ENCODE measurements at regions not wholly inside any gene's neighbourhood (a gene's known extent, or its start where the extent isn't known, plus 50 kb on each side); places are given as distances from the start of the nearest gene placed in this dataset.

DNA sequence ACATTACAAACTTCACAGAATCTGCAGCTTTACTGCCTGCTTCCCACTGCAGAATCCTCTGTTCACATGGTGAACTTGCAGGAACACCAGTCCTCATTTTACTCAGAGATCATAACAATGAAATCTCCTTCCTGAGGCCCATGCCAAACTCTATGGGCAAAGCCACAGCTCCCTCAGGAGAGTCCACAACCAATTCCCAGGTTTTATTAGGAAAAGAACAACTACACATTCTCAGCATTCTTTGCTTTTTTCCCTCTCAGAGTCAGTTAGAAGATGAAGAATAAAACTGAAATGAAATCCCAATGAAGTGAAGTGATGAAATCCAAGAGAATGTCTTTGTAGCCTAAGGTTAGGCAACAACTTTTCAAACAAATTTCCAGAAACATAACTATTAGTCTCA is 233.7 kb downstream of the DSEL start:
- DNase-seq = no peak

DNA sequence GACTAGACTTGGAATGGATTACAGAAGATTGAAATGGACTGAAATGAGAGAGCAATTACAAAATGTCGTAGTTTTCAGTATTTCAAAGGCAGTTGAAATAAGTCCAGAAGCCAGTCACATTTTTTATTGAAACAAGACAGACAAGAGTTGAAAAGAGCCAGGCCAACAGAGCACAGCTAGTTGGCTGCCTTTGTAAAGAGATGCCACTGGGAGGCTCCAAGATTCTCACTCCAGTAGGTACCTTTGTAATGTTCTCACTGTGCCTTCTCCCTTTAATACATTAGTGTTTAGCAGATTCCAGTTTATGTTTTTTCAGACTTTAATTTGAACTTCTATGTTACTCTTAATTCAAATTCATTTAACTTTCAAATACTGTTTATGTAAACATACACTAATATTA is 234.8 kb downstream of the DSEL start:
- DNase-seq = no peak

DNA sequence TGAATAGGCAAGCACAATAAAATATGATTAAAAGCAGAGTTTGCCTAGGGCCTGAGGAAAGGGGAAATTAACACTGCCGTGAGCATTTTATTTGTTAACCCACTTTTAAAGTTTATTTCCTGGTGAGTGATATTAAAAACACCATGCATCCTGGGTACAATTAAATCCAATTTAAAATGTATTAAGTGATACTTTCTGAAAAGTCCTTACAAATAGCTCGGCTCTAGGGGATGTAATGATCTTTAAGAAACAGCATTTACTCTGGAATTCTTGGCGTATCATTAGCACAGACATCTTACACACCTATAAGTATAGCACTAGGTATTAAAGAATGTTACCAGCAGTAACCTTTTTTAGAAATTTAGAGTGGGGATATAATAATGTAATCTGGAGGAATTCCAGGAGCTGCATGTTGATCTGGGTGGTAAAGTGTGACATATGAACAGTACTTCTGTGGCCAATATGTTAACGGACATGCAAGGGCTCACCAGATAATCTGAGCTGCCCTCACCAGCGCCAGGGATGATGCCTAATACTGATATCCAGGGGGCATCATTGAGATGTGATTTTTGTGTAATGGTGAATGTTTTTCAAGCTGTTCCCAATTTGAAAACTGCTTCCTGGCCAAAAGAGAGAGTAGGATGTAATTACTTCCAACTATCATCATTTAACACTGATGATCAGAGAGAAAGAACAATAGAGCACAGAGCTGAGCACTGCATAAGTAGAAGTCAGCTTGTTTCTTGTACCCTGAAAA is 235.9 kb downstream of the DSEL start:
- no peak for DNase-seq

DNA sequence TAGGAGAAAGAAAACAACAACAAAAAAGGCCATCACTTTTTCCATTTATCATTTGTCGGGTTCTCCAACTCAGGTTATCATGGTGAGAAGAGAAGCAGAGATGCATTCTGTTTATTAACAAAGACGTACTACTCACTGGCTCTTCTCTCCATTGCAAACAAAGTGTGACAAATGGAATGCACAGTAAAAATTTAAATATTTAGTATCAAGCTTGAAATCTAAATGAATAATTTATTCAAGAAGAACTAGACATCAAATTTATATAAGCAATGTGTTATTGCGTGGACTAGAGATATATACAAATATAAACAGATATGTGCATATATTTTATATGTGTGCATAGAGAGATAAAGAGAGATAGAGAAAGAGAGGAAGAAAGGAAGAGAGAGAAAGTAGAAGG is 236.5 kb downstream of the DSEL start:
- DNase-seq = no peak

DNA sequence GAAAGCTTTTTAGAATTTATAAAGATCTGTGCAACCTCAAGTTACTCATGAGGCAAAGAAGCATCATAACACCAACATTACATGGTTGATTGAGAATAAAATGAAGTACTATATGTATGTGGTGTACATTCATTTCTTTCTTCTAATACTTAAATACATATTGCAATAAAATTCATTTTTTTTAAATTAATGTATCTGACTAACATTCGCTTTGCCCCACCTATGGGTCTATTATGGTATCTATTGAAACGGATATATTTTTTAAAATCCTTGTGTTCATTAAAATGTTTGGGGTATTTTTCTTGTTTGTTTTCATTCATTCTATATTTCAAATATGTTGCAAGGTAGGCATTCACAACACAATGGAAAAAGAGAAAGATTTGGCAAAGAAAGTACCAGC is 237.5 kb downstream of the DSEL start:
- no peak for DNase-seq

DNA sequence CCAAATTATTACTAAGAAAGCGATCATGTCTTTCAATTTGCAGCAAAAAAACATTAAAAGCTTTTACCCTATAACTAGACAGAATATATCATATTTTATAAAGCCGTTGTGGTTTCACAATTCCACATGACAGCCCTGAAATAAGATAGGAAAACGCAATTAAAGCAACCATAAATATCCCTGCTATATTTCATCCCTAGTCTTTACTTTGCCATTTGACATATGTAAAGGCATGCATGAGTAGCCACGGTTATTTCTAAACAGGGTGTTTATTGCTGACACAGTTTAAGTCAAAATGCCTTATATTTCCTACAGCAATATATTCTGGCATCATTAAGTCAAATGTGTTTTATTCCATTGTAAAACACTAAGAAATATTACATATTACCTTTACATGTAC is 239.9 kb downstream of the DSEL start:
- DNase-seq = no peak

DNA sequence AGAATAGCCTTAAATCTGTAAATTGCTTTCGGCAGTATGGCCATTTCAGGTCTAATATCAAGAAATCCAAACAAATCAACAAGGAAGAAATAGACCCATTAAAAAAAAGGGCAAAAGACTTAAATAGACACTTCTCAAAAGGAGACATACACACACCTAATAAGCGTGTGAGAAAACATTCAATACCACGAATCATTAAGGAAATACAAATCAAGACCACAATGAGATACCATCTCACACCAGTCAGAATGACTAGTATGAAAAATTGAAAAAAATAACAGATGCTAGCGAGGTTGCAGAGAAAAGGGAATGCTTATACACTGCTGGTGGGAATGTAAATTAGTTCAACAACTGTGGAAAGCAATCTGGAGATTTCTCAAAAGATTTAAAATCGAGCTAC is 243.2 kb downstream of the DSEL start:
- no peak for DNase-seq

DNA sequence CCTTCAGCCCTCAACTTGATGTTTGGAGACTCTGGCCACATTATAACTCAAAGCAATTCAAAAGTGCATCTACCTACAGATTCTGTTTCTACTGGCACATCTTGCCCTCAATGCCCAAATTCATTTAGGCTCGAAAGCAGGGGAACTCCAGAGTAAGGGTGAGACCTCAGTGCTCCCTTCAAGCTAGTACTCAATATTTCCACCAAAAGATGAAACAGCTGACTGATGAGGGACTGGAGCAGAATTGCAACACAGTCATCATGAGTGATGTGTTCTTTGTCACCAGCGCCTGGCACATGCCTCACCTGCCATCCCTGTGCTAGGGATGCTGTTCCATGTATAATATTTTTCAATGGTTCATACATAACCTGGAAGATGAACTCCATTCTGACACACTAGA is 247.3 kb downstream of the DSEL start:
- no peak for DNase-seq

DNA sequence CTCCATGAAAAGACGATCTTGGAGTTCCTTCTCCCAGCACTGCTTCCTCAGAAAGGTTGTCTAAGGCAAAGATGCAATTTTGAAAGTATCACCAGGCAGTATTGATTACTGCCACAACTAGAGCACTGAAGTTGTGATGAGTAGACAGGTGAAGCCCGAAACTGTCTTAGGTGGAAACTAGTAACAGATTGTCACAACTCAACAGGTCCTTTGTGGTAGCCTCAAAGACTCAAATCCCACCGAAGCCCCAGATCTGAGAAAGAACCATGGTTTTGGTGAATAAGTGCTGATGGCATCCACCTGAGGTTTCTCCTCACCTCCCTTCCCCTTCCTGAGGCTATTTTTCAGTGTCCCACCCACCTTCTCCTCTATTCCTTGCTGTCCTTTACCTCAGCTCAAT is 248.0 kb downstream of the DSEL start:
- DNase-seq = no peak

DNA sequence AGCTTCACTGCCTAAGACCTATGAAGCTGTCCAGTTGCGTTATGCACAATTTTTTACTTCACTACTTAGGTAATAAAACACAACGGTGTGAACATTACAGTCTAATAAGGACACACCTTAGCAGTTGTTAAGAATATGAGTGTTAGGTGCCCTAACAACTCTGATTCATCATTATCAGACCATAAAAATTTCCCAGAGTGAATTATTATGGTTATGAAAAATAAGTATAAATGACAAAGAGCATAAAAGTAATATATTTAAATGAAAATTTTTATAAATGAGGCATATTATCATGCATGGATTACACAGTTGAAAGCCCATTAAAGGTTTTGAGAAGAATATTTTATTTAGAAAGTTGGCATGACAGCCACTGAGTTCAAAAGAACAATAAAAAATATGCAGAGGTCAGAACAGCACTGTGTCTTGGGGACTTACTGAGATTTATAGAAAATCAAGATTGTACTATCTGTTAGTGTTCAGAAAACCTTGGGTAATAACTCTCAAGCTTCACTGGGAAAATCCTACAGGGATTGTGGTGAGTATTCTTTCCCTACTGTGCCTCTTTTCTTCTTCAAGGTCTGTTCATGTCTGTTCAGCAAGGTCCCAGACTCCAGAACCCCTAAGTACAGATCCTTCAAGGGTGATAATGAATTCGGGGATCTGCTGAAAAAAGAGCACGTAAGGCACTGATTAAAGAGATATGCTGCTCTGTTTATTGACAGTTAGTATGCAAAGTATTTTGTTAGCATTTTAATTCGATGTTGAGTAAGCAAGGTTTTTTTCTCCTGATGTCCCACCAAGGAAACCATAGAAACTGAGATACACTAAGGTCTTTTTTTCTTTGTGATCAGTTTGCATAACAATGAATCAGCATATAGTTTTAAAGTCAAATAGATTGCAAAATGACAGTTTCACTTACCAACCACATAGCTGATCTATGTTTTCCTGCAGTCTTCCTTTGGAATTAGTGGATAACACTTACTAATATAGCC is 250.0 kb downstream of the DSEL start:
- DNase-seq = no peak

DNA sequence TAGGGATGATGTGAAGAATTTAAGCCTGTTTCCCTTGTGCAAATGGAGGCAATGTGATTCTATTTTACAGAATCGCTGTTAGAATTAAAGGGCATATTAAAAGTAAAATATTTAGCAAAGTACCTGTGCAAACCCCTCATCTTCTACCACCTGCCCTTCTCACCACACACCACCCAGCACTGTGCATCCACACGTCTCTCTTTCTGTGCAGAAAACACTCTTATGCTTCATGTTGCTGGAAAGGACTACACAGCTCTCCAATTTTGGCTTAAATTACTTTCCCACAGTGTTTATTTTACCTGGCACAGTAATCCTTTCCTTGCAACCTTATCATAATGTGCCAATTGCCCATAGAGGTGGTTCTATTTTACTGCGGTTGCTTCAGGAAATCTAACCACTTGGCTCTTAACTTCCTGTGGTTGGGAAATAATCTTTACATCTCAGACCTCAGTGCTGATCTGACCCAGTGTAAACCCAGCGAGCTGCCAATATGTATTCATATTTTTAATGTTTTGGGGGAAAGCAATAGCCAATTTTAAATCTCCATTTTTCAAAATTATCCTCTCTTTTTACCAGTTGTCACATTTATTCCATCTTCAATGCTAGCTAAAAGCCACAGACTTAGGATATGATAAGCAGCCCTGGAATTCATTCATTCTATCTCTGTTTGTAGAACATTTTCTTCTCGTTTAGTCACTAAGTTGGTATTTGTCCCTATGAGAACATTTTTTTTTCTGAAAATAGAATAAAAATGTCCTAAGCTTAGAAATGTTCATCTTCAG is 250.9 kb downstream of the DSEL start:
- peak; percentile 25 for DNase-seq

DNA sequence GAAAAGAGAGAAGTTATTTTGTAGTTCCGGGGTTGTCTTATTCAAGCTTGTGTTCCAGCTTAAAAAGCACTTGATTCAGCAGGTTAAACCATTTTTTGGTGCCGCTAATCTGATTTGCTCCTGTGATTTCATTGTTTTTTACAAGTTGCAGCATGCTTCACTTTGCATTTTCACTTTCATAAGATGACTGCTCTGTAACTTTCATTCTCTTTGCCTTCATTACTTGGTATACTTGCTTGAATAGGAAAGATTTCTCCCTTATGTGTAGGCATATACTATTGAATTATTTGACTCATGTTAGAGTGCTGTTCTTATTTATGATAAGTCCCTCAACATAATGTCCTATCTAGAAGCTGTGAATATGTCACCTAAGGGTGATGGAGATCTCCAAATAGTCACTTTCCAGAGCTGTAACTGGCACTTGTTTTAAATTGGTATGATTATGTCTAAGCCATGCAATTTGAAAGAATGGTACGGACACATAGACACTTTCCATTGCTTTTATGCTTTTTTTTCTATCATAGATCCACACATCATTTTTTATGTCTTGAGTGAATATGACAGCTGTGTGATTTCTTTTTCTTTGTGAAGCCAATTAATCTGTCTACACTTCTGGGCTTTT is 254.5 kb downstream of the DSEL start:
- DNase-seq = no peak

DNA sequence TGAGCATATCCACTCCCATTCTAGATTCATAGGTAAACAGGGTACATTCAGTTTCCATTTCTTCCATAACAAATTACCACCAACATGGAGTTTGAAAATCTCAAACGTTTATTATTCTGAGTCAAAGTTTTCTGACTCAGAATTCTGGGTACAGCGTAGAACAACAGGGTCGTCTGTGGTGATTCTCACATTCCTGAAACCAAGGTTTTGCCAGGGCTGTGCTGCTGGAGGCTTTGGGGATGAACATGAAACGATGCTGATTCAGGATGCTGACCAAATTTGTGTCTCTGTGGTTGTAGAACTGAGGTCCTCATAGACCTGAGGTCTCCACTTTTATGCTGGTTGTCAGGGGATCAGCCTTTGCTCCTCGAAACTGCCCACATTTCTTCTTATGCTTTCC is 255.7 kb downstream of the DSEL start:
- DNase-seq = no peak

DNA sequence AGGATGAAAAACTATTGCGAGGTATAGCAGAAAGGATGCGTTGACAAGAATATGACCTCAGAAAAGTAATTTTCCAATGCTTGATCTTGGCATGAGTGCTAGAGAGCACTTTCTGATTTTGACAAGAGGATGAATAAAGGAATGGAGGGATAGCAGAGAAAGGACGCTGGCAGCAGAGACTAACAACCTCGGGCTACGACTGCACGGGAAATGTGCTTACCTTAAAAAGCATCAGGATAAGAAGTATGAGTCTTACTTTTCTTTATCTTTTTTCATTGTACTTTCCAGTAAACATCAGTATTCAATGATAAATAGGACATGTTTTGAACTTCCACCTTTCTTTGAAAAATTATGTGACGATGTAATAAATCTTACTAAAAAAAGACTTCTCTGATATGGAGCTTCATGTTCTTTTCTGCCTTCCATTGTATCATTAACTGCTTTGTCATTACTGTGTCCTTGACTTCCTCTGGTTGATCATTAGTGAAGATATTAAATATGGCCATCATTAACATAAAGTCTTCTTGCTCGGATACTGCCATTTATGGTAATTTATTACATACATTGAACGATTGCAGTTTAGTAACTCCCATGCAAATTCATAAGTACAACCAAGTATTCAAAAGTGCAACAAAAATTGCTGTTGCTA is 265.6 kb downstream of the DSEL start:
- no peak for DNase-seq

DNA sequence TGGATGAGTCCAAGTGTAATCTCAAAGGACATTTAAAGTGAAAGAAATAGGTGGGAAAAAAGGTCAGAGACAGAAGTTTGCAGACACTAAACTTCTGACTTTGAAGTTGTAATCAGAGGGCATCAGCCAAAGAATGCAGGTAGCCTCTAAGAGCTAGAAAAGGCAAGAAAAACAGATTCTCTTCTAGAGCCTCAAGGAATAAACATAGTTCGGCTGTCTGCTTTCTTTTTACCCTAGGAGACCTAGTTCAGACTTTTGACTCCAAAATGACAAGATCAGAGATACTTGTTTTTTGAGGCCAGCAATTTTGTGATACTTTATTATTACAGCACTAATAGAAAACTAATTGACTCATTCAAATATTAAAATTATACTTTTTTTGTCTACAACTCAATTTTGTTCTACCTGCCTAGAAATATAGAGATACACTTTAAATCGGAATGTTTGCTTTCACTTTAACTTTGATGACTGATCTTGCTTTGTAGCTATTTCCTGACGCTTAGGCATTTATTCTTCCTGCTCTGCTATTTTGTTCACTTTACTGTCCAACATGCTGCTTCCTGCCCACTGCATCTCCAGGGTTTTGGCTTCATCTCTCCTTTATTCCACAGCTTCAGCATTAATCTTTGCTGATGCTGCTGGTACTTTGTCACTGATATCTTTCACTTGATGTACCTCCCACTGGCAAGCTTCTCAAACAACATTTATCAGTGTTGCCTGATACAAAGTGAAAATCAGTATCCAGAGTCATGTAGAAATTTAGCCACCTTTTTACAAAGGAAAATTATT is 272.5 kb downstream of the DSEL start:
- DNase-seq = no peak

DNA sequence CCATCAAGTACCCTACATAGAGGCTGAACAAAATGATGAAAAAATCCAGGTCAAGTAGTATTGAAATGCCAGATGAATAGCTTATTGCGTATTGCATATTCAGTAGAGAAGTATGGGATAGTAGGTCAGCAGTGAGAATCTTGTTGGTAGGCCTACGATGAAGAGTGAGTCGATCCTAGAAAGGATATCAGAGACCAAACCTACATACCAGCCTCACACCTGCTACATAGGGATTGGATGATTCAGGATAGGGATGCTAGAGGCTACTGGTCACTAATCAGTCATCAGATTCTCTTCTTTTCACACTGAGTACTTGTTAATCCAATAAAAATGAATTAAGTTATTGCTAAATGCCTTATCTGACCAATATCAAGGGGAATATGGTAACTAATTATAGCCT is 274.5 kb downstream of the DSEL start:
- no peak for DNase-seq

DNA sequence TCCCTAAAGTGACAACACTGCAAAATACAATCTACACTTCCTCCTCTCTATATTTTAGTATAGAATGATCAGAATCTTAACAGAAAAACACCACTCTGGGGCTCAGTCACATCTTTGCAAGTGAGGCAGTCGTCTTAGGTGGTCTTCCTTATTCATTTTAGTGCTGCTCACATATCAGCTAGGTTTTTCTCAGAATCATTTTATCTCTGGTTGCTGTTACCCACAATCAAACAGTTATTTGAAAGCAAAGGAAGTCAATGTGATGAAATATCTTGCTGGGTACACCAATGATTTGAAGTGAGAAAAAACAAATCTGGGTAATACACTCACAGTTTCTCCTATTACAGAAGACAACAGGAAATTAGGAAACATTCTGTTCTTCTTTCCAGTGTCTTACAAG is 275.2 kb downstream of the DSEL start:
- DNase-seq = no peak

DNA sequence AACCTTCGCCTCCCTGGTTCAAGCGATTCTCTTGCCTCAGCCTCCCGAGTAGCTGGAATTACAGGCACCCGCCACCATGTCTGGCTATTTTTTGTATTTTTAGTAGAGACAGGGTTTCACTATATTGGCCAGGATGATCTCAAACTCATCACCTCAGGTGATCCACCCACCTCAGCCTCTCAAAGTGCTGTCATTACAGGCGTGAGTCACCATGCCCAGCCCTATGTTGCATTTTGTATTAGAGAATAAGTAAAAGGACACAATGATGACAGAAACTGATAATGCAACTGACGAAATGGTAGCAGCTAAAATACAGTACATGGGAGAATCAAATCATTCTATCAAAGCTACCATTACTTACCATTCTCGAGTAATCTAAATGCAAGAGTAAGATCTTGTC is 276.7 kb downstream of the DSEL start:
- no peak for DNase-seq

DNA sequence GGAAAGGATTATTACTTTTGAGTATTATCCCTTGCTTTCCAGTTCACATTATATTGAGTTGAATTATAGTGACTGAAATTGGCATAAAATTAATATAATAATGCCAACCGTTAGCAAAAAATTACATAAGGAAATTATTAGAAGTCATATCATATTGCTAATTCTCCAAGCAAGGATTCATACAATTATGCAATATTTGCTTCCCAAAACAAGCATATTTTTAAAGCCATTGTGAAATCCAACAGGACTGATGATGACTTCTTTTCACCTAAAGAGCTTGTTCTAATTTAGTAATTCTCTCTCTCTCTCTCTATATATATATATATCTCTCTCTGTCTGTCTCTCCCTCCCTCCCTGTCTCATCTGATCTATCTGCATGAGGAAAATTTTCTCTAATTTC is 283.5 kb downstream of the DSEL start:
- no peak for DNase-seq

DNA sequence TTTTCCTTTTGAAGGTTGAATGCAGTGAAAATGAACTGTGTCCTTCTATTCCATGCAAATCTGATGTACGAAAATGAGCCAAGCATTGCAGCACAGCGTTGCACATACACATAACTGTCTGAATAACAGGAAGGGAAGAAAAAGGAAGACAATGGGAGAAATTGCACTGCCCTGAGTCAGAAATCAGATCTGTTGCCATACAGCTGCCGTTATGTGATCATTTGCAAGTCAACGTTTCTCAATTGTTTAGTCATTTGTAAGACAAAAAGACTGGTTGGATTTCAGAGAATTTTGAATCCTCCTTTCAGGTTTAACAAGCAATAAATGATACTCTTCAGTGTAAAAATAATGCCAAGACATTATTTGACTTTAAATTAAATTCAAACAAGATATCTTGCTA is 284.1 kb downstream of the DSEL start:
- DNase-seq = no peak

DNA sequence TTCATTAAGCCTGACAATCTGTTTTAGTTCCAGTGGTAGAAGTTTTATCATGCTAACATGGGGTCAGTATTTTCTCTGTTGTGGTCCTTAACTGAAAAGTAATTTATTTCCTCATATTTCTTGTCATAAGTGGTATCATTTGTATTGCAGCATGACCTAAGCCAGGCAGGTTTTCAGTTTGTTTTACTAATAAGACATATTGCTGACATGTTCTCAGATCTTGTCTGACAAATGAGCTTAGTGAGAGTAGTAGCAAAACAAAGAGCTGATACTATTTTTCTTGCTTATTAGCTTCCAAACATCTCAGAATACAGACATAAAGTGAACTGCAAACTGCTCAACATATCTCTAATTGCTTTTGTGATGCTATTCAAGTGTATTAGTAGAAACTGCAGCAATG is 293.6 kb downstream of the DSEL start:
- no peak for DNase-seq

DNA sequence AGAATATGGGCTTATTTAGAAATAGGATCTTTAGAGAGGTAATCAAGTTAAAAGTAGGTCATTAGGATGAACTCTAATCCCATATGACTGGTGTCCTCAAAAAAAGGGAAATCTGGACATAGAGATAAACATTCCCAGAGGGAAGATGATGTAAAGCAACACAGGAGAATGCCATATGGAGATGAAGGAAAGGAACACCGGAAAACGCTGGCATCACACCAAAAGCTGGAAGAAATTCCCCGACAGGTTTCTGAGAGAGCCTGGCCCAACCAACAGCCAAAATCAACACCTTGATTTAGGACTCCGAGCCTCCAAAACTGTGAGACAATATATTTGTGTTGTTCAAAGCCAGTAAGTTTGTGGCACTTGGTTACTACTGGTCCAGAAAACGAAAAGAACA is 296.7 kb downstream of the DSEL start:
- no peak for DNase-seq

Measured in GF-D8 (cell line).